IMR-90 (cell line): ENCODE measurements at regions not wholly inside any gene's neighbourhood (a gene's known extent, or its start where the extent isn't known, plus 50 kb on each side); places are given as distances from the start of the nearest gene placed in this dataset.

Experiments used
- ATAC-seq: fragments of 200-7000 bp; cut with Tn5 transposase; 2 replicates; pipeline ENCODE4 v1.9.1; 2020; ENCODE audit warnings: low read depth, mild to moderate bottlenecking, moderate library complexity
- BruUV-seq: library from RNA; stranded (reverse); fragments of 400-500 nt; replicated peaks from 2 replicates; lab custom pipeline; 2021; lab: Mats Ljungman, UMichigan
- CTCF ChIA-PET: fragments of 300-600 bp; formaldehyde crosslinking; extraction: SDS; loops from one replicate; lab custom pipeline; 2021; ENCODE audit warnings: antibody characterized with exemption; lab: Yijun Ruan, JAX
- POLR2A ChIA-PET: fragments of 300-600 bp; sonication (Branson Sonifier 250); formaldehyde crosslinking; loops from one replicate; lab custom pipeline; 2022; ENCODE audit warnings: antibody characterized with exemption; ENCODE audit not compliant: unreplicated experiment; lab: Charles Lee
- DNase-seq: peaks from one replicate; pipeline ENCODE4 v3.0.0; 2013
- H2AFZ ChIP-seq: replicated peaks from 2 replicates; pipeline ENCODE3; 2013; ENCODE audit warnings: low read length, mild to moderate bottlenecking; ENCODE audit not compliant: poor library complexity
- H2AK5ac ChIP-seq: 2 replicates; pipeline ENCODE4 v1.6.1; 2013; ENCODE audit warnings: low read depth, low read length, inconsistent platforms
- H2AK9ac ChIP-seq: replicated peaks from 2 replicates; pipeline ENCODE3; 2013; ENCODE audit warnings: mild to moderate bottlenecking, low read depth, low read length, moderate library complexity; ENCODE audit not compliant: poor library complexity
- H2BK120ac ChIP-seq: 2 replicates; pipeline ENCODE4 v1.6.1; 2013; ENCODE audit warnings: low read depth, low read length, inconsistent platforms
- H2BK15ac ChIP-seq: 3 replicates; pipeline ENCODE4 v1.6.1; 2013; ENCODE audit warnings: low read depth, low read length, inconsistent platforms
- H2BK20ac ChIP-seq: 2 replicates; pipeline ENCODE4 v1.6.1; 2013; ENCODE audit warnings: low read depth, mild to moderate bottlenecking, inconsistent platforms, low read length, moderate library complexity
- H2BK5ac ChIP-seq: 2 replicates; pipeline ENCODE4 v1.6.1; 2013; ENCODE audit warnings: mild to moderate bottlenecking, low read depth, low read length, inconsistent platforms; ENCODE audit not compliant: poor library complexity, severe bottlenecking
- H3K14ac ChIP-seq: replicated peaks from 2 replicates; pipeline ENCODE4 v1.6.1; 2013; ENCODE audit warnings: low read depth, low read length, inconsistent platforms
- H3K18ac ChIP-seq: 2 replicates; pipeline ENCODE4 v1.6.1; 2013; ENCODE audit warnings: low read depth, low read length, control low read depth
- H3K23ac ChIP-seq: 2 replicates; pipeline ENCODE4 v1.6.1; 2013; ENCODE audit warnings: low read depth, low read length, inconsistent platforms
- H3K27ac ChIP-seq: 2 replicates; pipeline ENCODE4 v1.5.1; 2013; ENCODE audit warnings: mild to moderate bottlenecking, control low read depth, low read length; ENCODE audit not compliant: insufficient read depth
- H3K27me3 ChIP-seq: 2 replicates; pipeline ENCODE4 v1.6.1; 2013; ENCODE audit warnings: low read length; ENCODE audit not compliant: control insufficient read depth, insufficient read depth
- H3K36me3 ChIP-seq: 2 replicates; pipeline ENCODE4 v1.6.1; 2013; ENCODE audit warnings: low read length, mixed read lengths; ENCODE audit not compliant: control insufficient read depth, insufficient read depth
- H3K4ac ChIP-seq: 2 replicates; pipeline ENCODE4 v1.6.1; 2013; ENCODE audit warnings: low read depth, low read length, inconsistent platforms
- H3K4me1 ChIP-seq: 2 replicates; pipeline ENCODE4 v1.6.1; 2013; ENCODE audit warnings: low read length, mixed read lengths; ENCODE audit not compliant: control insufficient read depth, insufficient read depth
- H3K4me2 ChIP-seq: 2 replicates; pipeline ENCODE4 v1.6.1; 2013; ENCODE audit warnings: low read depth, mild to moderate bottlenecking, control low read depth, low read length, moderate library complexity
- H3K4me3 ChIP-seq: 2 replicates; pipeline ENCODE4 v1.5.1; 2013; ENCODE audit warnings: low read depth, mild to moderate bottlenecking, control low read depth, low read length, moderate library complexity; ENCODE audit not compliant: insufficient read depth
- H3K56ac ChIP-seq: 2 replicates; pipeline ENCODE4 v1.6.1; 2013; ENCODE audit warnings: low read length, inconsistent platforms; ENCODE audit not compliant: insufficient read depth; ENCODE audit errors: extremely low read depth
- H3K79me1 ChIP-seq, 2 experiments: 2 replicates each; pipeline ENCODE4 v1.6.1; 2013; ENCODE audit warnings: low read length in 2 of 2, inconsistent platforms in 1 of 2, low read depth in 1 of 2
- H3K9ac ChIP-seq: 2 replicates; pipeline ENCODE4 v1.6.1; 2013; ENCODE audit warnings: low read depth, low read length, control low read depth
- H3K9me1 ChIP-seq: 2 replicates; pipeline ENCODE4 v1.6.1; 2013; ENCODE audit warnings: low read length, inconsistent platforms; ENCODE audit not compliant: insufficient read depth
- H3K9me3 ChIP-seq: 2 replicates; pipeline ENCODE4 v1.6.1; 2013; ENCODE audit warnings: low read length; ENCODE audit not compliant: control insufficient read depth, insufficient read depth
- H4K20me1 ChIP-seq: 2 replicates; pipeline ENCODE4 v1.6.1; 2013; ENCODE audit warnings: low read length, inconsistent platforms; ENCODE audit not compliant: insufficient read depth
- H4K5ac ChIP-seq: 2 replicates; pipeline ENCODE4 v1.6.1; 2013; ENCODE audit warnings: mild to moderate bottlenecking, low read depth, low read length, control low read depth
- H4K8ac ChIP-seq, 2 experiments: 2 replicates each; pipeline ENCODE4 v1.6.1; 2013; ENCODE audit warnings: low read depth in 2 of 2, low read length in 2 of 2, control low read depth in 1 of 2, inconsistent platforms in 1 of 2
- H4K91ac ChIP-seq: 2 replicates; pipeline ENCODE4 v1.6.1; 2013; ENCODE audit warnings: low read depth, low read length, inconsistent platforms; ENCODE audit not compliant: insufficient read depth
- BHLHE40 ChIP-seq: fragments of 150-350 bp; IDR thresholded peaks from 2 replicates; pipeline ENCODE4 v1.6.1; 2016; ENCODE audit warnings: mild to moderate bottlenecking, low read depth, low read length
- CEBPB ChIP-seq: IDR thresholded peaks from 2 replicates; pipeline ENCODE4 v1.6.1; 2012; ENCODE audit warnings: low read depth, low read length, improper control_type of control experiment
- CHD1 ChIP-seq: IDR thresholded peaks from 2 replicates; pipeline ENCODE4 v1.6.1; 2012; ENCODE audit warnings: low read depth, low read length, improper control_type of control experiment
- CTCF ChIP-seq: conservative IDR thresholded peaks from 2 replicates; pipeline ENCODE4 v1.5.1; 2012; ENCODE audit warnings: mild to moderate bottlenecking, low read depth, low read length, improper control_type of control experiment
- ELK1 ChIP-seq: fragments of 150-350 bp; IDR thresholded peaks from 2 replicates; pipeline ENCODE4 v1.6.1; 2016; ENCODE audit warnings: low read depth, mild to moderate bottlenecking, low read length, moderate library complexity, borderline replicate concordance
- FOS ChIP-seq: fragments of 150-350 bp; IDR thresholded peaks from 2 replicates; pipeline ENCODE4 v1.6.1; 2016; ENCODE audit warnings: low read depth, low read length
- MAFK ChIP-seq: IDR thresholded peaks from 2 replicates; pipeline ENCODE4 v1.6.1; 2012; ENCODE audit warnings: low read depth, low read length, improper control_type of control experiment
- MAZ ChIP-seq: IDR thresholded peaks from 2 replicates; pipeline ENCODE4 v1.6.1; 2012; ENCODE audit warnings: low read depth, mild to moderate bottlenecking, low read length, improper control_type of control experiment, moderate library complexity, borderline replicate concordance
- MXI1 ChIP-seq: IDR thresholded peaks from 2 replicates; pipeline ENCODE4 v1.6.1; 2012; ENCODE audit warnings: low read depth, mild to moderate bottlenecking, low read length, moderate library complexity, borderline replicate concordance
- NFE2L2 ChIP-seq: fragments of 150-350 bp; IDR thresholded peaks from 2 replicates; pipeline ENCODE4 v1.6.1; 2016; ENCODE audit warnings: low read depth, mild to moderate bottlenecking, low read length
- POLR2A ChIP-seq: IDR thresholded peaks from 2 replicates; pipeline ENCODE4 v1.6.1; 2012; ENCODE audit warnings: mild to moderate bottlenecking, low read depth, low read length
- RAD21 ChIP-seq: IDR thresholded peaks from 2 replicates; pipeline ENCODE4 v1.6.1; 2012; ENCODE audit warnings: low read length, improper control_type of control experiment
- RCOR1 ChIP-seq: IDR thresholded peaks from 2 replicates; pipeline ENCODE4 v1.6.1; 2012; ENCODE audit warnings: mild to moderate bottlenecking, low read length, improper control_type of control experiment; ENCODE audit not compliant: insufficient replicate concordance
- RFX5 ChIP-seq: IDR thresholded peaks from 2 replicates; pipeline ENCODE4 v1.8.0; 2012; ENCODE audit warnings: low read depth, mild to moderate bottlenecking, low read length, moderate library complexity
- SMC3 ChIP-seq: fragments of 150-350 bp; IDR thresholded peaks from 2 replicates; pipeline ENCODE4 v1.6.1; 2016; ENCODE audit warnings: low read depth, mild to moderate bottlenecking, antibody characterized with exemption, low read length, moderate library complexity
- USF2 ChIP-seq: fragments of 150-350 bp; IDR thresholded peaks from 2 replicates; pipeline ENCODE4 v1.6.1; 2017; ENCODE audit warnings: mild to moderate bottlenecking, antibody characterized with exemption, low read length, low read depth
- WGBS, 2 experiments: methylation state at CpG; one replicate each; pipeline versions ENCODE4 v1.1.5 to v1.1.7; 2013; ENCODE audit warnings: missing lambda C conversion rate in 2 of 2; ENCODE audit not compliant: insufficient read length in 1 of 2; ENCODE audit errors: extremely low coverage in 2 of 2; 5-methylcytosine and 5-hydroxymethylcytosine counted together
- dilution Hi-C: fragments of 300-500 bp; cut with HindIII; formaldehyde crosslinking; loops from one replicate; pipeline ENCODE4 v1.14.3; 2018; ENCODE audit warnings: low sequenced_read_pairs; ENCODE audit not compliant: unreplicated experiment
- in situ Hi-C: fragments of 300-500 bp; cut with MboI; formaldehyde crosslinking; loops from 3 replicates; pipeline ENCODE4 v1.14.3; 2019; ENCODE audit warnings: low sequenced_read_pairs, inconsistent platforms, mixed read lengths
- intact Hi-C: fragments of 100-400 bp; cut with micrococcal nuclease; formaldehyde crosslinking; loops from 2 replicates; pipeline ENCODE4 v1.10.0; 2022

GRCh38 chr9:68653141-68653595 lies 51.9 kb upstream of the PIP5K1B start:
- H4K8ac ChIP-seq = no peak overlapping the region
- H2AK9ac ChIP-seq = no peak overlapping the region
- no peaks in the 10 kb centered on the region for H4K20me1 ChIP-seq
- intact Hi-C loops = no loop called here
- dilution Hi-C loops = no loop called here
- H3K9ac ChIP-seq = no peak overlapping the region
- no peak overlapping the region for H2BK120ac ChIP-seq
- no peak overlapping the region for H2BK5ac ChIP-seq
- DNase-seq = no peak
- H2BK20ac ChIP-seq = no peak overlapping the region
- H2AFZ ChIP-seq = no peak overlapping the region
- no peaks in the 10 kb centered on the region for H3K27me3 ChIP-seq
- no peak overlapping the region for H3K18ac ChIP-seq
- H3K36me3 ChIP-seq = no peaks in the 10 kb centered on the region
- no peaks in the 10 kb centered on the region for H3K9me1 ChIP-seq
- no peaks in the 10 kb centered on the region for H3K9me3 ChIP-seq
- no peaks in the 10 kb centered on the region for H3K4me1 ChIP-seq
- H4K5ac ChIP-seq = no peak overlapping the region
- H2AK5ac ChIP-seq = no peak overlapping the region
- no peak overlapping the region for H3K23ac ChIP-seq
- in situ Hi-C loops = no loop called here
- ChIA-PET CTCF (no interaction called here), POLR2A (no interaction called here)
- no peak overlapping the region for H3K4me2 ChIP-seq
- H3K4ac ChIP-seq = no peak overlapping the region
- H3K4me3 ChIP-seq = no peak overlapping the region
- BruUV-seq = no TSS peak
- no peak overlapping the region for H4K91ac ChIP-seq
- WGBS, 2 experiments = no CpG with 5 or more reads among the region's 6 CpGs
- TF ChIP-seq NFE2L2 = no peak
- TF ChIP-seq CEBPB = no peak
- TF ChIP-seq RFX5 = no peak
- TF ChIP-seq SMC3 = no peak
- no peak for TF ChIP-seq FOS
- no peak for TF ChIP-seq POLR2A
- TF ChIP-seq USF2 = no peak
- no peak for TF ChIP-seq MAFK
- no peak for TF ChIP-seq BHLHE40
- TF ChIP-seq MXI1 = no peak
- no peak for TF ChIP-seq MAZ
- TF ChIP-seq RCOR1 = no peak
- no peak for TF ChIP-seq CTCF
- no peak for TF ChIP-seq CHD1
- no peak for TF ChIP-seq RAD21
- no peak for TF ChIP-seq ELK1
- no peak overlapping the region for H3K56ac ChIP-seq
- no peaks in the 10 kb centered on the region for H3K79me1 ChIP-seq
- ATAC-seq = no peak
- no peak overlapping the region for H3K14ac ChIP-seq
- H3K27ac ChIP-seq = no peak overlapping the region
- H2BK15ac ChIP-seq = no peak overlapping the region
